Astrocyte (in vitro differentiated cells and primary cell): ENCODE measurements at regions not wholly inside any gene's neighbourhood (a gene's known extent, or its start where the extent isn't known, plus 50 kb on each side); places are given as distances from the start of the nearest gene placed in this dataset.
"Not testable (repeated sequence)": the region's sequence is repeated elsewhere in the genome, so short reads cannot be mapped to it uniquely, and the experiment has no call there.

Experiments used
- DNase-seq: peaks from one replicate; pipeline ENCODE4 v3.0.0-alpha.2; 2010; ENCODE audit warnings: low read depth
- FAIRE-seq: peaks from 2 replicates; lab custom pipeline; 2011; peaks lifted over from hg19 to GRCh38; lab: Jason Lieb, UNC
- H2AFZ ChIP-seq: 2 replicates; pipeline ENCODE4 v1.6.0; 2012; ENCODE audit warnings: low read depth, low read length, inconsistent platforms
- H3K27ac ChIP-seq: 2 replicates; pipeline ENCODE4 v1.5.1; 2011; ENCODE audit warnings: low read depth, low read length, inconsistent platforms
- H3K27me3 ChIP-seq: 2 replicates; pipeline ENCODE4 v1.6.0; 2011; ENCODE audit warnings: low read length, inconsistent platforms; ENCODE audit not compliant: insufficient read depth
- H3K36me3 ChIP-seq: 2 replicates; pipeline ENCODE4 v1.5.1; 2011; ENCODE audit warnings: low read length, inconsistent platforms; ENCODE audit not compliant: insufficient read depth
- H3K4me1 ChIP-seq: 2 replicates; pipeline ENCODE4 v1.5.1; 2011; ENCODE audit warnings: low read length, inconsistent platforms; ENCODE audit not compliant: insufficient read depth
- H3K4me2 ChIP-seq: 2 replicates; pipeline ENCODE4 v1.6.0; 2012; ENCODE audit warnings: low read length, inconsistent platforms
- H3K4me3 ChIP-seq: 2 replicates; pipeline ENCODE4 v1.5.1; 2011; ENCODE audit warnings: low read depth, mild to moderate bottlenecking, low read length, inconsistent platforms; ENCODE audit not compliant: insufficient read depth
- H3K79me2 ChIP-seq: 2 replicates; pipeline ENCODE4 v1.6.0; 2012; ENCODE audit warnings: mild to moderate bottlenecking, low read length, inconsistent platforms; ENCODE audit not compliant: insufficient read depth
- H3K9ac ChIP-seq: 2 replicates; pipeline ENCODE4 v1.6.0; 2012; ENCODE audit warnings: mild to moderate bottlenecking, low read length, inconsistent platforms
- H3K9me3 ChIP-seq: 2 replicates; pipeline ENCODE4 v1.5.1; 2012; ENCODE audit warnings: low read depth, mild to moderate bottlenecking, low read length, inconsistent platforms; ENCODE audit not compliant: insufficient read depth
- H4K20me1 ChIP-seq: 2 replicates; pipeline ENCODE4 v1.6.0; 2012; ENCODE audit warnings: low read length, inconsistent platforms; ENCODE audit not compliant: insufficient read depth
- H3K27ac Mint-ChIP-seq: one replicate; pipeline ENCODE4 v1.8.0; 2021; ENCODE audit warnings: mild to moderate bottlenecking, mixed read lengths; ENCODE audit not compliant: unreplicated experiment
- H3K27me3 Mint-ChIP-seq: one replicate; pipeline ENCODE4 v1.8.0; 2021; ENCODE audit warnings: low read depth, mixed read lengths; ENCODE audit not compliant: unreplicated experiment
- H3K36me3 Mint-ChIP-seq: one replicate; pipeline ENCODE4 v1.8.0; 2021; ENCODE audit warnings: low read depth, mixed read lengths; ENCODE audit not compliant: unreplicated experiment
- H3K4me1 Mint-ChIP-seq: one replicate; pipeline ENCODE4 v1.8.0; 2021; ENCODE audit warnings: low read depth, mixed read lengths; ENCODE audit not compliant: unreplicated experiment
- H3K4me3 Mint-ChIP-seq: one replicate; pipeline ENCODE4 v1.8.0; 2021; ENCODE audit warnings: mild to moderate bottlenecking, moderate library complexity, mixed read lengths; ENCODE audit not compliant: unreplicated experiment
- H3K9me3 Mint-ChIP-seq: one replicate; pipeline ENCODE4 v1.8.0; 2021; ENCODE audit warnings: mild to moderate bottlenecking, mixed read lengths; ENCODE audit not compliant: unreplicated experiment

DNA sequence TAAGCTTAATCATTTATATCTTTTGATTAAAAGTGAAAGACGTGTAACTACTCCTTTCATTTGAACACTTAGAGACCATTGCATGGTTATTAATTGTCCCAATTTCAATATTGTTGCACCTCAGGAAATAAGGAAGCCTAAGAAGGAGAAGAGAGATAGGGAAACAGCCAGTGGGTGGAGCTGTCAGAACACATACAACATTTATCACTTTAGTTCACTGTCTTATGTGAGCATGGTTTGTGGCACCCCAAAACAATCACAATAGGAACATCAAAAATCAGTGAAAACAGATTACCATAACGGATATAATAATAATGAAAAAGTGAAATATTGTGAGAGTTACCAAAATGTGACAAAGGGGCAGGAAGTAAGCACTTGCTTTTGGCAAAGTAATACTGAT, 689.9 kb downstream of the TTLL7 start:
- not testable (repeated sequence) for H3K79me2 ChIP-seq, H2AFZ ChIP-seq, DNase-seq, H3K36me3 Mint-ChIP-seq, H3K27ac Mint-ChIP-seq, FAIRE-seq, H3K4me3 Mint-ChIP-seq, H3K9me3 ChIP-seq, H3K36me3 ChIP-seq, H3K27me3 Mint-ChIP-seq, H3K4me1 ChIP-seq, H3K27ac ChIP-seq, H3K4me3 ChIP-seq, H3K27me3 ChIP-seq, H3K9ac ChIP-seq, H3K4me1 Mint-ChIP-seq, H3K9me3 Mint-ChIP-seq, H3K4me2 ChIP-seq, H4K20me1 ChIP-seq

DNA sequence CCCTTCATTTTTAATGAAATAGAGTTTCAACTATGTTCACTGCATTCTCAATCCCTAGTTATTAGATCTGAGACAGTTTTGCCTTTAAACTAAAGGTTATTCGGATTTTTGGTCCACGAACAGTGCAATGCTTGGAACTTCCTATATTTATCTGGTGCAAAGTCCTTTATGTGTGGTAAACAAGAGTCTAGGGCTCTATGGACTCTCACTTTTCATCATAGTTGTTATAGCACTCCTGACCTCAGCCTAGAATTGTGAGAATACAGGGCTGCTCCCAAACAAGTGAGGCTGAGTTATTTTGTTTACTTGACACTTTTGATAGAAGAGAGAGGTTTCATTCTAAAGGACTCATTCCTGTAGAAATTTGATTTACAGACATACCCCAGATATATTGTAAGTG, 692.1 kb downstream of the TTLL7 start:
- H3K27me3 ChIP-seq, H3K9me3 Mint-ChIP-seq, H3K4me1 Mint-ChIP-seq, H3K27ac ChIP-seq, FAIRE-seq, DNase-seq, H4K20me1 ChIP-seq, H3K9me3 ChIP-seq, H3K27ac Mint-ChIP-seq, H3K4me1 ChIP-seq, H3K4me3 Mint-ChIP-seq, H3K4me3 ChIP-seq, H3K27me3 Mint-ChIP-seq, H3K4me2 ChIP-seq, H3K36me3 ChIP-seq, H3K79me2 ChIP-seq, H3K36me3 Mint-ChIP-seq, H3K9ac ChIP-seq, H2AFZ ChIP-seq: not testable (repeated sequence)

DNA sequence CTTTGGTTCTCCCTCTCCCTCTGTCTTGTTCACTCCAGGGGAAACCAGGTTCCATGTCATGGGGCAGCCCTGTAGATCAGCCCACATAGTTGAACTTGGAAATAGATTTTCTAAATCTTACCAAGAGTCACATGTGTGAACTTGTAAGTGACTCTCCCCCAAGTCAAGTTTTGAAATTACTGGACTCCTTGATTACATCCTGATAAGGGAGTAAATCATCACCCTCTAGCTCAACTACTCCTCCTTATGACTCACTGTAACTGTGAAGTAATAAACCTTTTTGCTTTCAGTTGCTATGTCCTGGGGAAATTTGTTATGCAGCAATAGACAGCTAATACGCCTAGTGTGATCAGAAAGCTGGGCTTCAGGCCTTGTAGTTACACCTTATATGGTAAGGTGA, 703.3 kb downstream of the TTLL7 start:
- not testable (repeated sequence) for DNase-seq

DNA sequence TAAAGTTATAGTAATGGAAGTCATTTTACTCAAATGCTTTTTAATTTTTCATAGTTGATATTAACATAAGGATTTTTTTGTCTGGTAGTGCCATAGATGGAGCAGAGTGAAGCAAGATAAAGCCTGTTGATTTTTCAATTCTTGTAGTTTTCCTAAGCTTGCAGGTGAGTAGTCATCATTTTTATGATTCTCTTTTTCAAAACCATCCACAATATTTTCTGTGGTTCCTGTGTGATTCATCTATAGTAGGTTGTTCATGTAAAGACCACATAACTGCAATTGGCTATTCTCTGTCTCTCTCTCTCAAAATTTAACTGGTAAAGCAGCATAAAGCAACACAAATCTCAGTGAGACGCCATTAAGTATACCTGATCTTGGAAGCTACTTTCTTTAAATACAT, 711.5 kb downstream of the TTLL7 start:
- not testable (repeated sequence) for DNase-seq, FAIRE-seq

More for the DNA sequence above, 703.3 kb downstream of the TTLL7 start:
- H3K4me1 ChIP-seq, H2AFZ ChIP-seq, H4K20me1 ChIP-seq, H3K27ac ChIP-seq, H3K9ac ChIP-seq, H3K36me3 ChIP-seq, H3K9me3 ChIP-seq, H3K27ac Mint-ChIP-seq, H3K4me3 Mint-ChIP-seq, H3K27me3 ChIP-seq, H3K4me3 ChIP-seq, H3K9me3 Mint-ChIP-seq, H3K36me3 Mint-ChIP-seq, H3K27me3 Mint-ChIP-seq, H3K4me1 Mint-ChIP-seq, H3K4me2 ChIP-seq, H3K79me2 ChIP-seq: not testable (repeated sequence)
- peak; percentile 65 for FAIRE-seq

DNA sequence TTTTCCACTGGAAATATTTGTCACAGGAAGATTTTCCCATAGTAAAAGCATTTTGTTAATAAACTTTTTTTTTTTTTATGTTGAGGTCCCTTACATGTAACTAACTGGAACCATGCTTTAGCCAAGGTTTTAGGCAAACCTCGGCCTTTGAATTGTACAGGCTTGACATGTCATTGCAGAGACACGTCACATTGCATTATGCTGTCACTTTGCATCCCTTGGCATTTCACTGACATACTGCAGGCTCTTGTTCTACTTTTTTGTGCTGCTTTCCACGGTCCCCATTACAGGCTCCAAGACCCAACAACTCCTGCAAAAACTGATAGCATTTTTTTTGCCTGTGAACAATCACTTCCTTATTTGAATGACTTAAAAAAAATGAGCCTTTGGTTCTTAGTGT, 724.3 kb downstream of the TTLL7 start:
- not testable (repeated sequence) for H3K27ac Mint-ChIP-seq, H3K79me2 ChIP-seq, H4K20me1 ChIP-seq, H3K4me2 ChIP-seq, H2AFZ ChIP-seq, H3K27me3 Mint-ChIP-seq, H3K9me3 Mint-ChIP-seq, H3K4me3 Mint-ChIP-seq, H3K9me3 ChIP-seq, H3K27me3 ChIP-seq, H3K9ac ChIP-seq, H3K4me3 ChIP-seq, H3K4me1 Mint-ChIP-seq, H3K36me3 Mint-ChIP-seq, DNase-seq, FAIRE-seq, H3K27ac ChIP-seq, H3K4me1 ChIP-seq, H3K36me3 ChIP-seq

More for the DNA sequence above, 711.5 kb downstream of the TTLL7 start:
- H3K27ac Mint-ChIP-seq, H3K9me3 ChIP-seq, H3K27ac ChIP-seq, H3K79me2 ChIP-seq, H3K4me3 ChIP-seq, H3K9ac ChIP-seq, H3K4me1 Mint-ChIP-seq, H3K4me1 ChIP-seq, H4K20me1 ChIP-seq, H3K36me3 ChIP-seq, H3K27me3 ChIP-seq, H3K4me3 Mint-ChIP-seq, H2AFZ ChIP-seq, H3K9me3 Mint-ChIP-seq, H3K4me2 ChIP-seq, H3K36me3 Mint-ChIP-seq, H3K27me3 Mint-ChIP-seq: not testable (repeated sequence)

DNA sequence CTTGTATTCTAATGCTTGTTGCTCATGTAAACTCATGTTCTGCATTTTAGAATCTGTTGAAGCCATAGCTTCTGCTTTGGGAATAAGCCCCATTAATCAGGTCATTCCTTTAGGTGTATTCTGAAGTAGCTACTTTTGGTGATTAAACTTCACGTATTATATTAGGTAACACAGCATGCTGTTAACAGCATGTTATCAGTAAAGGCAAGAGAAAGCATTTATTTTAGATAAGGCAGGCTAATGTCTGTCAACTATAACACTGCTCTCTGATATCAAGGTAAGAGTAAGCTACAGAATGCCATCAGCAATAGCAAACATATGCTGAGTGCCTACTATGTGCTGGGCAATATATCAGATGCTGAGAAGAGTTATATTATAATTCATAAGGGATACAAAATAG, 726.4 kb downstream of the TTLL7 start:
- not testable (repeated sequence) for DNase-seq

More for the DNA sequence above, 726.4 kb downstream of the TTLL7 start:
- peak; percentile 73 for FAIRE-seq
- not testable (repeated sequence) for H3K27me3 Mint-ChIP-seq, H3K27ac Mint-ChIP-seq, H3K4me1 ChIP-seq, H3K79me2 ChIP-seq, H3K9me3 Mint-ChIP-seq, H3K36me3 ChIP-seq, H3K9ac ChIP-seq, H3K9me3 ChIP-seq, H3K4me1 Mint-ChIP-seq, H3K4me3 Mint-ChIP-seq, H3K27me3 ChIP-seq, H3K4me3 ChIP-seq, H3K4me2 ChIP-seq, H2AFZ ChIP-seq, H3K27ac ChIP-seq, H3K36me3 Mint-ChIP-seq, H4K20me1 ChIP-seq
